ENCODE measurements at regions not wholly inside any gene's neighbourhood (a gene's known extent, or its start where the extent isn't known, plus 50 kb on each side); places are given as distances from the start of the nearest gene placed in this dataset.

DNA sequence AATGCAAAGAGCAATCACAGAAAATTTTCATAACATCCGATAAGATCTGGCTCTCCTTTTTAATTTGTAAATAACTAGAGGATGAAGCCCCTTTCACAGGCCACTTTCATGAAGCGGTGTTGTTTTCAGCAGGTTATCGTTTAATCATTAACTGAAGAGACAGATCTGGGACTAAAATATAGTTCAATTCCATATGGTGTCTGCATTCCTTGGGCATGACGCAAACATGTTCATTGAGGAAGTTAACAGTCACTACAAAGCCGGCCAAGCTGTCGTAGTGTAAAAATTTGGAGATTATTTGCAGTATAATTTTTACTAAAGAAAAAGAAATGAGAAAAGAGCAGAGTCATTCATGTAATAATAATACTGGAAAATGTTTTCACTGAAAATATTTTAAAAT is 565.2 kb upstream of the ADAMTS5 start:
- no peak overlapping the region for H2AFZ ChIP-seq (ENCODE audit: low read depth, low read length)
- ATAC-seq (no peak), DNase-seq (ENCODE audit: extremely low read depth in 1 of 4, low spot score in 3 of 4) (no peak), FAIRE-seq (no peak)
- BruUV-seq (replicated peaks), result no TSS peak
- H3K36me3 ChIP-seq (ENCODE audit: control insufficient read depth, insufficient read depth, low read length), result no peaks in the 10 kb centered on the region
- ChIA-PET POLR2A (no interaction called here), CTCF (ENCODE audit: low intra/inter-chr PET ratio) (no interaction called here)
- no peaks in the 10 kb centered on the region for H3K79me2 ChIP-seq (ENCODE audit: control insufficient read depth, insufficient read depth, low read length)
- H3K4me1 ChIP-seq (replicated peaks in 1 of 2; ENCODE audit: control insufficient read depth in 2 of 2, insufficient read depth in 2 of 2, low read length in 2 of 2), result no peaks in the 10 kb centered on the region
- in situ Hi-C loops (cut with MboI), result no loop called here
- H3K27me3 ChIP-seq (ENCODE audit: control insufficient read depth in 2 of 2, insufficient read depth in 2 of 2, low read length in 2 of 2), result no peaks in the 10 kb centered on the region
- no peak overlapping the region for H3K4me2 ChIP-seq (ENCODE audit: insufficient read depth, low read length)
- H3K9me1 ChIP-seq (ENCODE audit: control insufficient read depth, insufficient read depth, low read length), result no peaks in the 10 kb centered on the region
- intact Hi-C loops (cut with micrococcal nuclease), result no loop called here
- no peak overlapping the region for H3K27ac ChIP-seq (ENCODE audit: extremely low read depth, low read depth, low read length)
- H3K4me3 ChIP-seq, result no peak overlapping the region
- H3K9ac ChIP-seq (ENCODE audit: insufficient read depth in 1 of 2, low read depth in 2 of 2, low read length in 2 of 2), result no peak overlapping the region
- WGBS (ENCODE audit: insufficient coverage, low coverage, missing lambda C conversion rate), result 5% methylated on average over 6 of the region's 6 CpGs
- H4K20me1 ChIP-seq (replicated peaks; ENCODE audit: control insufficient read depth, insufficient read depth, low read length), result no peaks in the 10 kb centered on the region
- no peaks in the 10 kb centered on the region; the same call in 1 of the 2 replicates for H3K9me3 ChIP-seq (replicated peaks; ENCODE audit: control insufficient read depth, insufficient read depth, low read depth, low read length)
- TF ChIP-seq ZNF589 (CRISPR knock-in tag; IDR thresholded peaks at IDR 0.05; ENCODE audit: low read depth) (no peak), OTX1 (CRISPR knock-in tag; IDR thresholded peaks at IDR 0.05) (no peak), CHD2 (IDR thresholded peaks at IDR 0.05; ENCODE audit: low read depth, low read length) (no peak), ZBTB1 (CRISPR knock-in tag; IDR thresholded peaks at IDR 0.05; ENCODE audit: borderline replicate concordance, low read depth) (no peak), L3MBTL2 (IDR thresholded peaks at IDR 0.05) (no peak), PTTG1 (tag; IDR thresholded peaks at IDR 0.05; ENCODE audit: low read depth) (no peak)
- TF ChIP-seq, protein P1, sequence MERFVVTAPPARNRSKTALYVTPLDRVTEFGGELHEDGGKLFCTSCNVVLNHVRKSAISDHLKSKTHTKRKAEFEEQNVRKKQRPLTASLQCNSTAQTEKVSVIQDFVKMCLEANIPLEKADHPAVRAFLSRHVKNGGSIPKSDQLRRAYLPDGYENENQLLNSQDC (CRISPR knock-in tag; IDR thresholded peaks at IDR 0.05), result no peak
- TF ChIP-seq, protein P2, sequence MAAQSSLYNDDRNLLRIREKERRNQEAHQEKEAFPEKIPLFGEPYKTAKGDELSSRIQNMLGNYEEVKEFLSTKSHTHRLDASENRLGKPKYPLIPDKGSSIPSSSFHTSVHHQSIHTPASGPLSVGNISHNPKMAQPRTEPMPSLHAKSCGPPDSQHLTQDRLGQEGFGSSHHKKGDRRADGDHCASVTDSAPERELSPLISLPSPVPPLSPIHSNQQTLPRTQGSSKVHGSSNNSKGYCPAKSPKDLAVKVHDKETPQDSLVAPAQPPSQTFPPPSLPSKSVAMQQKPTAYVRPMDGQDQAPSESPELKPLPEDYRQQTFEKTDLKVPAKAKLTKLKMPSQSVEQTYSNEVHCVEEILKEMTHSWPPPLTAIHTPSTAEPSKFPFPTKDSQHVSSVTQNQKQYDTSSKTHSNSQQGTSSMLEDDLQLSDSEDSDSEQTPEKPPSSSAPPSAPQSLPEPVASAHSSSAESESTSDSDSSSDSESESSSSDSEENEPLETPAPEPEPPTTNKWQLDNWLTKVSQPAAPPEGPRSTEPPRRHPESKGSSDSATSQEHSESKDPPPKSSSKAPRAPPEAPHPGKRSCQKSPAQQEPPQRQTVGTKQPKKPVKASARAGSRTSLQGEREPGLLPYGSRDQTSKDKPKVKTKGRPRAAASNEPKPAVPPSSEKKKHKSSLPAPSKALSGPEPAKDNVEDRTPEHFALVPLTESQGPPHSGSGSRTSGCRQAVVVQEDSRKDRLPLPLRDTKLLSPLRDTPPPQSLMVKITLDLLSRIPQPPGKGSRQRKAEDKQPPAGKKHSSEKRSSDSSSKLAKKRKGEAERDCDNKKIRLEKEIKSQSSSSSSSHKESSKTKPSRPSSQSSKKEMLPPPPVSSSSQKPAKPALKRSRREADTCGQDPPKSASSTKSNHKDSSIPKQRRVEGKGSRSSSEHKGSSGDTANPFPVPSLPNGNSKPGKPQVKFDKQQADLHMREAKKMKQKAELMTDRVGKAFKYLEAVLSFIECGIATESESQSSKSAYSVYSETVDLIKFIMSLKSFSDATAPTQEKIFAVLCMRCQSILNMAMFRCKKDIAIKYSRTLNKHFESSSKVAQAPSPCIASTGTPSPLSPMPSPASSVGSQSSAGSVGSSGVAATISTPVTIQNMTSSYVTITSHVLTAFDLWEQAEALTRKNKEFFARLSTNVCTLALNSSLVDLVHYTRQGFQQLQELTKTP (IDR thresholded peaks at IDR 0.05; ENCODE audit: low read depth in 1 of 2, partially characterized antibody in 2 of 2), result no peak
- TF ChIP-seq, protein P3, sequence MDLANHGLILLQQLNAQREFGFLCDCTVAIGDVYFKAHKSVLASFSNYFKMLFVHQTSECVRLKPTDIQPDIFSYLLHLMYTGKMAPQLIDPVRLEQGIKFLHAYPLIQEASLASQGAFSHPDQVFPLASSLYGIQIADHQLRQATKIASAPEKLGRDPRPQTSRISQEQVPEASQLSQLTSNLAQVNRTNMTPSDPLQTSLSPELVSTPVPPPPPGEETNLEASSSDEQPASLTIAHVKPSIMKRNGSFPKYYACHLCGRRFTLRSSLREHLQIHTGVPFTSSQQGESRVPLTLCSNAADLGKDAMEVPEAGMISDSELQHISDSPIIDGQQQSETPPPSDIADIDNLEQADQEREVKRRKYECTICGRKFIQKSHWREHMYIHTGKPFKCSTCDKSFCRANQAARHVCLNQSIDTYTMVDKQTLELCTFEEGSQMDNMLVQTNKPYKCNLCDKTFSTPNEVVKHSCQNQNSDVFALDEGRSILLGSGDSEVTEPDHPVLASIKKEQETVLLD (IDR thresholded peaks at IDR 0.05), result no peak
- TF ChIP-seq, protein P4, sequence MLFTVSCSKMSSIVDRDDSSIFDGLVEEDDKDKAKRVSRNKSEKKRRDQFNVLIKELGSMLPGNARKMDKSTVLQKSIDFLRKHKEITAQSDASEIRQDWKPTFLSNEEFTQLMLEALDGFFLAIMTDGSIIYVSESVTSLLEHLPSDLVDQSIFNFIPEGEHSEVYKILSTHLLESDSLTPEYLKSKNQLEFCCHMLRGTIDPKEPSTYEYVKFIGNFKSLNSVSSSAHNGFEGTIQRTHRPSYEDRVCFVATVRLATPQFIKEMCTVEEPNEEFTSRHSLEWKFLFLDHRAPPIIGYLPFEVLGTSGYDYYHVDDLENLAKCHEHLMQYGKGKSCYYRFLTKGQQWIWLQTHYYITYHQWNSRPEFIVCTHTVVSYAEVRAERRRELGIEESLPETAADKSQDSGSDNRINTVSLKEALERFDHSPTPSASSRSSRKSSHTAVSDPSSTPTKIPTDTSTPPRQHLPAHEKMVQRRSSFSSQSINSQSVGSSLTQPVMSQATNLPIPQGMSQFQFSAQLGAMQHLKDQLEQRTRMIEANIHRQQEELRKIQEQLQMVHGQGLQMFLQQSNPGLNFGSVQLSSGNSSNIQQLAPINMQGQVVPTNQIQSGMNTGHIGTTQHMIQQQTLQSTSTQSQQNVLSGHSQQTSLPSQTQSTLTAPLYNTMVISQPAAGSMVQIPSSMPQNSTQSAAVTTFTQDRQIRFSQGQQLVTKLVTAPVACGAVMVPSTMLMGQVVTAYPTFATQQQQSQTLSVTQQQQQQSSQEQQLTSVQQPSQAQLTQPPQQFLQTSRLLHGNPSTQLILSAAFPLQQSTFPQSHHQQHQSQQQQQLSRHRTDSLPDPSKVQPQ (CRISPR knock-in tag; IDR thresholded peaks at IDR 0.05; ENCODE audit: borderline replicate concordance), result no peak
- TF ChIP-seq, protein P5, sequence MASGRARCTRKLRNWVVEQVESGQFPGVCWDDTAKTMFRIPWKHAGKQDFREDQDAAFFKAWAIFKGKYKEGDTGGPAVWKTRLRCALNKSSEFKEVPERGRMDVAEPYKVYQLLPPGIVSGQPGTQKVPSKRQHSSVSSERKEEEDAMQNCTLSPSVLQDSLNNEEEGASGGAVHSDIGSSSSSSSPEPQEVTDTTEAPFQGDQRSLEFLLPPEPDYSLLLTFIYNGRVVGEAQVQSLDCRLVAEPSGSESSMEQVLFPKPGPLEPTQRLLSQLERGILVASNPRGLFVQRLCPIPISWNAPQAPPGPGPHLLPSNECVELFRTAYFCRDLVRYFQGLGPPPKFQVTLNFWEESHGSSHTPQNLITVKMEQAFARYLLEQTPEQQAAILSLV (tag; IDR thresholded peaks at IDR 0.05), result no peak
